HepG2 (cell line): ENCODE measurements at regions not wholly inside any gene's neighbourhood (a gene's known extent, or its start where the extent isn't known, plus 50 kb on each side); places are given as distances from the start of the nearest gene placed in this dataset.

Source experiments
- ATAC-seq: fragments of 200-7000 bp; cut with Tn5 transposase; 3 replicates; pipeline ENCODE4 v1.9.1; 2020; ENCODE audit warnings: mild to moderate bottlenecking, moderate library complexity
- BruUV-seq: library from RNA; stranded (reverse); fragments of 400-500 nt; replicated peaks from 2 replicates; lab custom pipeline; 2021; lab: Mats Ljungman, UMichigan
- CTCF ChIA-PET: fragments of 300-600 bp; formaldehyde crosslinking; extraction: SDS; loops from one replicate; lab custom pipeline; 2021; ENCODE audit warnings: low total read pairs, inconsistent platforms, low intra/inter-chr PET ratio; lab: Yijun Ruan, JAX
- POLR2A ChIA-PET: fragments of 350-600 bp; sonication (Branson Sonifier 250); formaldehyde crosslinking; loops from one replicate; lab custom pipeline; 2020; ENCODE audit warnings: antibody characterized with exemption, inconsistent platforms; lab: Yijun Ruan, JAX
- DNase-seq: peaks from one replicate; pipeline ENCODE4 v3.0.0-alpha.2; 2015; ENCODE audit warnings: low spot score
- FAIRE-seq: peaks from 3 replicates; lab custom pipeline; 2011; peaks lifted over from hg19 to GRCh38; lab: Jason Lieb, UNC
- H2AFZ ChIP-seq: one replicate; pipeline ENCODE4 v1.6.1; 2011; ENCODE audit warnings: low read length, inconsistent platforms
- H3K27ac ChIP-seq: fragments of 300-600 bp; 3 replicates; pipeline ENCODE4 v1.8.0; 2011; ENCODE audit warnings: mixed run types, mild to moderate bottlenecking, mixed read lengths, low read length, inconsistent platforms; ENCODE audit not compliant: insufficient read depth; ENCODE audit errors: extremely low read length
- H3K27me3 ChIP-seq, 2 experiments: fragments of 200-600 bp in 1 of 2; 2 replicates in 1 of 2; 3 replicates in 1 of 2; pipeline versions ENCODE4 v1.6.0 to v1.8.0; 2011; ENCODE audit warnings: low read length in 2 of 2, mild to moderate bottlenecking in 2 of 2, moderate library complexity in 2 of 2, inconsistent platforms in 1 of 2; ENCODE audit not compliant: insufficient read depth in 2 of 2, control insufficient read depth in 1 of 2
- H3K36me3 ChIP-seq, 2 experiments: fragments of 200-600 bp in 1 of 2; replicated peaks in 1 of 2; 2 replicates in 1 of 2; 3 replicates in 1 of 2; pipeline versions ENCODE4 v1.5.1 to v1.8.0; 2011; ENCODE audit warnings: low read length in 2 of 2, inconsistent platforms in 1 of 2; ENCODE audit not compliant: insufficient read depth in 2 of 2, control insufficient read depth in 1 of 2
- H3K4me1 ChIP-seq: 2 replicates; pipeline ENCODE4 v1.5.1; 2012; ENCODE audit warnings: low read length, inconsistent platforms; ENCODE audit not compliant: insufficient read depth
- H3K4me2 ChIP-seq: 2 replicates; pipeline ENCODE4 v1.6.0; 2011; ENCODE audit warnings: low read depth, low read length, inconsistent platforms
- H3K4me3 ChIP-seq, 3 experiments: fragments of 200-600 bp in 1 of 3; sonication (generic), shearing (Covaris generic) in 1 of 3; replicated peaks in 1 of 3; 2 replicates each; pipeline ENCODE4 v1.5.1; 2011 to 2016; ENCODE audit warnings: low read length in 3 of 3, inconsistent platforms in 2 of 3, low read depth in 2 of 3, mild to moderate bottlenecking in 2 of 3, control low read depth in 1 of 3, mixed read lengths in 1 of 3; ENCODE audit not compliant: insufficient read depth in 1 of 3
- H3K79me2 ChIP-seq: one replicate; pipeline ENCODE4 v1.6.1; 2011; ENCODE audit warnings: low read length, inconsistent platforms; ENCODE audit not compliant: insufficient read depth
- H3K9ac ChIP-seq: 2 replicates; pipeline ENCODE4 v1.6.0; 2011; ENCODE audit warnings: mild to moderate bottlenecking, low read depth, low read length, inconsistent platforms; ENCODE audit not compliant: insufficient read depth
- H3K9me3 ChIP-seq: 2 replicates; pipeline ENCODE4 v1.5.1; 2012; ENCODE audit warnings: mild to moderate bottlenecking, low read length
- H4K20me1 ChIP-seq: 2 replicates; pipeline ENCODE4 v1.6.0; 2011; ENCODE audit warnings: inconsistent platforms, mild to moderate bottlenecking, low read length, moderate library complexity; ENCODE audit not compliant: insufficient read depth
- DDIT3 ChIP-seq: sonication (generic); formaldehyde crosslinking; IDR thresholded peaks from 2 replicates; pipeline ENCODE4 v1.4.0; 2020; ENCODE audit warnings: mild to moderate bottlenecking, missing genetic modification reagents
- DR1 ChIP-seq: sonication (generic); formaldehyde crosslinking; IDR thresholded peaks from 2 replicates; pipeline ENCODE4 v1.8.0; 2021; ENCODE audit warnings: mild to moderate bottlenecking, missing genetic modification reagents, inconsistent platforms
- KAT7 ChIP-seq: IDR thresholded peaks from 2 replicates; pipeline ENCODE4 v1.6.1; 2018; ENCODE audit warnings: borderline replicate concordance, missing compliant biosample characterization
- SYNCRIP ChIP-seq: fragments of 200-400 bp; formaldehyde crosslinking; IDR thresholded peaks from 2 replicates; pipeline ENCODE4 v1.6.1; 2018; ENCODE audit warnings: mild to moderate bottlenecking, low read depth, low read length; ENCODE audit not compliant: insufficient read depth
- ZBTB7A ChIP-seq: sonication (generic); formaldehyde crosslinking; IDR thresholded peaks from 2 replicates; pipeline ENCODE4 v1.8.0; 2022; ENCODE audit warnings: mild to moderate bottlenecking, missing genetic modification reagents
- ZFP37 ChIP-seq: sonication (generic); formaldehyde crosslinking; IDR thresholded peaks from 2 replicates; pipeline ENCODE4 v1.4.0; 2020; ENCODE audit warnings: missing genetic modification reagents, borderline replicate concordance
- ZNF276 ChIP-seq: sonication (generic); formaldehyde crosslinking; IDR thresholded peaks from 2 replicates; pipeline ENCODE4 v1.4.0; 2020; ENCODE audit warnings: mild to moderate bottlenecking, low read depth, missing genetic modification reagents
- ZNF543 ChIP-seq: sonication (generic); formaldehyde crosslinking; IDR thresholded peaks from 2 replicates; pipeline ENCODE4 v1.4.0; 2020; ENCODE audit warnings: mild to moderate bottlenecking, missing genetic modification reagents
- ZNF678 ChIP-seq: sonication (generic); formaldehyde crosslinking; IDR thresholded peaks from 2 replicates; pipeline ENCODE4 v1.4.0; 2020; ENCODE audit warnings: mild to moderate bottlenecking, missing genetic modification reagents
- ZNF713 ChIP-seq: sonication (generic); formaldehyde crosslinking; IDR thresholded peaks from 2 replicates; pipeline ENCODE4 v1.4.0; 2020; ENCODE audit warnings: mild to moderate bottlenecking, missing genetic modification reagents
- ZNF878 ChIP-seq: sonication (generic); formaldehyde crosslinking; IDR thresholded peaks from 2 replicates; pipeline ENCODE4 v1.8.1; 2023; ENCODE audit warnings: mild to moderate bottlenecking, missing genetic modification reagents, moderate library complexity
- WGBS: methylation state at CpG from one replicate; pipeline ENCODE4 v1.1.6; 2017; ENCODE audit warnings: low lambda C conversion rate; 5-methylcytosine and 5-hydroxymethylcytosine counted together
- in situ Hi-C: cut with HindIII; loops from 2 replicates; pipeline ENCODE4 v1.10.0; 2017; ENCODE audit warnings: low pct_unique_long_range_greater_than_20kb; ENCODE audit not compliant: extremely low pct_ligation_motif_present
- intact Hi-C: fragments of 100-400 bp; cut with micrococcal nuclease; formaldehyde crosslinking; loops from one replicate; pipeline ENCODE4 v1.10.0; 2022; ENCODE audit not compliant: unreplicated experiment
- TF ChIP-seq, protein P1 (sequence below): sonication (generic); formaldehyde crosslinking; IDR thresholded peaks from 2 replicates; pipeline ENCODE4 v1.4.0; 2020; ENCODE audit warnings: missing genetic modification reagents, borderline replicate concordance
- TF ChIP-seq, protein P2 (sequence below): sonication (generic); formaldehyde crosslinking; IDR thresholded peaks from 2 replicates; pipeline ENCODE4 v1.4.0; 2020; ENCODE audit warnings: missing genetic modification reagents

DNA sequence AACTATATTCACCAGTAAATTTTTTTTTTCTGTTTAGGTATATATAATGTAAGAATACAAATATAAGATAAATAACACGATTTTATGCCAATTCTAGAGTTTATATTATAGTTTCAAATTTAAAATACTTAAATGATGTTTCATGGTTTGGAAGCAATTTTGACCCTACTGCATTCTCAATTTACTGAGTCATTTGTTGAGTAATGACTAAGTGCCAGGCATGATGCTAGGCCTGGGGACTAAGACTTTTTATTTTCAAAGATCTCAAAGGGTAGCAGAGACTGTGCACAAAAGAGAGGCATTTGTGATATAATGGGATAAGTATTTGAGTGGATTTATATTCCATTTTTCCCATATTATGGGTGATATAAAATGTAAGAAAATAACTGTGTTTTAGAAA, 78.9 kb upstream of the SMIM30 start:
- BruUV-seq, result no TSS peak
- no peak for ATAC-seq
- Histone ChIP-seq H3K4me3 (no peak overlapping the region), H3K4me2 (no peak overlapping the region), H3K36me3 (no peaks in the 10 kb centered on the region), H3K9ac (no peak overlapping the region), H4K20me1 (no peaks in the 10 kb centered on the region), H3K4me1 (no peaks in the 10 kb centered on the region), H3K27me3 (no peaks in the 10 kb centered on the region; a peak in 1 of 5 replicates), H3K9me3 (no peaks in the 10 kb centered on the region), H2AFZ (no peak overlapping the region), H3K27ac (no peak overlapping the region), H3K79me2 (no peaks in the 10 kb centered on the region)
- POLR2A ChIA-PET, result no interaction called here
- no peak for TF ChIP-seq KAT7
- no peak for TF ChIP-seq ZNF543
- no peak for TF ChIP-seq DDIT3
- no peak for TF ChIP-seq DR1 (CRISPR knock-in tag)
- no peak for TF ChIP-seq ZNF678 (CRISPR knock-in tag)
- TF ChIP-seq ZNF276, result no peak
- TF ChIP-seq ZNF878 (CRISPR knock-in tag), result no peak
- no peak for TF ChIP-seq ZNF713 (CRISPR knock-in tag)
- TF ChIP-seq SYNCRIP, result no peak
- TF ChIP-seq, protein P1, sequence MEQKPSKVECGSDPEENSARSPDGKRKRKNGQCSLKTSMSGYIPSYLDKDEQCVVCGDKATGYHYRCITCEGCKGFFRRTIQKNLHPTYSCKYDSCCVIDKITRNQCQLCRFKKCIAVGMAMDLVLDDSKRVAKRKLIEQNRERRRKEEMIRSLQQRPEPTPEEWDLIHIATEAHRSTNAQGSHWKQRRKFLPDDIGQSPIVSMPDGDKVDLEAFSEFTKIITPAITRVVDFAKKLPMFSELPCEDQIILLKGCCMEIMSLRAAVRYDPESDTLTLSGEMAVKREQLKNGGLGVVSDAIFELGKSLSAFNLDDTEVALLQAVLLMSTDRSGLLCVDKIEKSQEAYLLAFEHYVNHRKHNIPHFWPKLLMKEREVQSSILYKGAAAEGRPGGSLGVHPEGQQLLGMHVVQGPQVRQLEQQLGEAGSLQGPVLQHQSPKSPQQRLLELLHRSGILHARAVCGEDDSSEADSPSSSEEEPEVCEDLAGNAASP, result no peak
- no peak for TF ChIP-seq ZFP37 (CRISPR knock-in tag)
- TF ChIP-seq, protein P2, sequence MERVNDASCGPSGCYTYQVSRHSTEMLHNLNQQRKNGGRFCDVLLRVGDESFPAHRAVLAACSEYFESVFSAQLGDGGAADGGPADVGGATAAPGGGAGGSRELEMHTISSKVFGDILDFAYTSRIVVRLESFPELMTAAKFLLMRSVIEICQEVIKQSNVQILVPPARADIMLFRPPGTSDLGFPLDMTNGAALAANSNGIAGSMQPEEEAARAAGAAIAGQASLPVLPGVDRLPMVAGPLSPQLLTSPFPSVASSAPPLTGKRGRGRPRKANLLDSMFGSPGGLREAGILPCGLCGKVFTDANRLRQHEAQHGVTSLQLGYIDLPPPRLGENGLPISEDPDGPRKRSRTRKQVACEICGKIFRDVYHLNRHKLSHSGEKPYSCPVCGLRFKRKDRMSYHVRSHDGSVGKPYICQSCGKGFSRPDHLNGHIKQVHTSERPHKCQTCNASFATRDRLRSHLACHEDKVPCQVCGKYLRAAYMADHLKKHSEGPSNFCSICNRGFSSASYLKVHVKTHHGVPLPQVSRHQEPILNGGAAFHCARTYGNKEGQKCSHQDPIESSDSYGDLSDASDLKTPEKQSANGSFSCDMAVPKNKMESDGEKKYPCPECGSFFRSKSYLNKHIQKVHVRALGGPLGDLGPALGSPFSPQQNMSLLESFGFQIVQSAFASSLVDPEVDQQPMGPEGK, result no peak
- TF ChIP-seq ZBTB7A (CRISPR knock-in tag), result no peak
- WGBS, result 0% methylated on average over 1 of the region's 1 CpG
- CTCF ChIA-PET, result no interaction called here
- intact Hi-C loops, result no loop called here
- FAIRE-seq, result no peak
- in situ Hi-C loops, result no loop called here
- no peak for DNase-seq
